Activated B cell treated with CpG ODN at 0.5 μM for 24 hours (primary cell): ENCODE measurements at regions not wholly inside any gene's neighbourhood (a gene's known extent, or its start where the extent isn't known, plus 50 kb on each side); places are given as distances from the start of the nearest gene placed in this dataset.

Experiments used
- ATAC-seq: fragments of 200-7000 bp; cut with Tn5 transposase; one replicate; pipeline ENCODE4 v1.10.0; 2021; ENCODE audit warnings: low read depth, mild to moderate bottlenecking, moderate library complexity
- CTCF ChIA-PET: fragments of 350-600 bp; sonication (Branson Sonifier 250); formaldehyde crosslinking; loops from one replicate; lab custom pipeline; 2021; ENCODE audit warnings: antibody characterized with exemption; lab: Charles Lee
- POLR2A ChIA-PET: fragments of 350-600 bp; sonication (Branson Sonifier 250); formaldehyde crosslinking; loops from one replicate; lab custom pipeline; 2021; ENCODE audit warnings: antibody characterized with exemption; lab: Charles Lee
- DNase-seq: peaks from one replicate; pipeline ENCODE4 v3.0.0; 2022
- H3K27ac Mint-ChIP-seq: one replicate; pipeline ENCODE4 v1.8.0; 2020; ENCODE audit warnings: mixed read lengths
- H3K27me3 Mint-ChIP-seq: one replicate; pipeline ENCODE4 v1.8.0; 2021; ENCODE audit warnings: mixed read lengths
- H3K36me3 Mint-ChIP-seq: one replicate; pipeline ENCODE4 v1.8.0; 2021; ENCODE audit warnings: low read depth, mixed read lengths
- H3K4me1 Mint-ChIP-seq: one replicate; pipeline ENCODE4 v1.8.0; 2021; ENCODE audit warnings: mixed read lengths
- H3K4me3 Mint-ChIP-seq: one replicate; pipeline ENCODE4 v1.8.0; 2020; ENCODE audit warnings: mild to moderate bottlenecking, mixed read lengths
- H3K9me3 Mint-ChIP-seq: one replicate; pipeline ENCODE4 v1.8.0; 2020; ENCODE audit warnings: mixed read lengths
- intact Hi-C: fragments of 100-400 bp; cut with micrococcal nuclease; formaldehyde crosslinking; loops from one replicate; pipeline ENCODE4 v1.15.1; 2024
- TF ChIP-seq, protein P1 (sequence below): fragments of 200-600 bp; IDR thresholded peaks from one replicate; pipeline ENCODE4 v1.8.0; 2022; ENCODE audit warnings: antibody characterized with exemption, mild to moderate bottlenecking

DNA sequence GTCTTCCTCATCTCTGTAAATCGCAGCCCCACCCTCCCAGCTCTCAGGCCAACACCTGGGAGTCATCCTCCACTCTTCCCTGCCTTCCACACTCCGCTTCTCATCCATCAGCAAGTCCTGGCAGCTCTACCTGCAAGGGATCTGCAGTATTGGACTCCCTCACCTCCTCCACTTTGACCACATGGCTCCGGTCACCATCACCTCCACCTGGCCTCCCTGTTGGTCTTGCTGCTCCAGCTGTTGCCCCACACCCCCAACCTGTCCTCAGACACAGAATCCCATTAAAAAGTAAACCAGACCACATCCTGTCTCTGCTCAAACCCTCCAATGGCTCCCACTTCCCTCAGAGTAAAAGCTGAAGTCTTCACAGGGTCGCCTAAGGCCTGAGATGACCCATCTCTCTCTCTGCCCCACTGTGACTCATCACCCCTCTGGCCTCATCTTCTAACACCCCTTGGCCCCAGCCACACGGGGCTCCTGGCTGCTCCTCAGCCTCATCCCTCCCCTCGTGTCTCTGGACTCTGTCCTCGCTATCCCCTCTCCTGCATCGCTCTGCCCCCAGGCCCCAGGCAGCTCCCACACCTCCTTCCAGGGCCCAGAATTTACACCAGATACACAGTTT is 185.1 kb upstream of the SULF2 start:
- intact Hi-C loops: loop anchor here (5.0 kb wide), 1 partner anchor 37 kb away; no protein-coding TSS in a partner anchor
- CTCF ChIA-PET: no interaction called here
- POLR2A ChIA-PET: no interaction called here
- Mint-ChIP-seq H3K4me3 (no peak overlapping the region), H3K4me1 (peaks cover 13% of the 10 kb centered on the region), H3K36me3 (no peaks in the 10 kb centered on the region), H3K9me3 (no peaks in the 10 kb centered on the region), H3K27ac (no peak overlapping the region), H3K27me3 (no peaks in the 10 kb centered on the region)
- no peak for DNase-seq
- no peak for ATAC-seq
- TF ChIP-seq, protein P1, sequence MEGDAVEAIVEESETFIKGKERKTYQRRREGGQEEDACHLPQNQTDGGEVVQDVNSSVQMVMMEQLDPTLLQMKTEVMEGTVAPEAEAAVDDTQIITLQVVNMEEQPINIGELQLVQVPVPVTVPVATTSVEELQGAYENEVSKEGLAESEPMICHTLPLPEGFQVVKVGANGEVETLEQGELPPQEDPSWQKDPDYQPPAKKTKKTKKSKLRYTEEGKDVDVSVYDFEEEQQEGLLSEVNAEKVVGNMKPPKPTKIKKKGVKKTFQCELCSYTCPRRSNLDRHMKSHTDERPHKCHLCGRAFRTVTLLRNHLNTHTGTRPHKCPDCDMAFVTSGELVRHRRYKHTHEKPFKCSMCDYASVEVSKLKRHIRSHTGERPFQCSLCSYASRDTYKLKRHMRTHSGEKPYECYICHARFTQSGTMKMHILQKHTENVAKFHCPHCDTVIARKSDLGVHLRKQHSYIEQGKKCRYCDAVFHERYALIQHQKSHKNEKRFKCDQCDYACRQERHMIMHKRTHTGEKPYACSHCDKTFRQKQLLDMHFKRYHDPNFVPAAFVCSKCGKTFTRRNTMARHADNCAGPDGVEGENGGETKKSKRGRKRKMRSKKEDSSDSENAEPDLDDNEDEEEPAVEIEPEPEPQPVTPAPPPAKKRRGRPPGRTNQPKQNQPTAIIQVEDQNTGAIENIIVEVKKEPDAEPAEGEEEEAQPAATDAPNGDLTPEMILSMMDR: no peak

DNA sequence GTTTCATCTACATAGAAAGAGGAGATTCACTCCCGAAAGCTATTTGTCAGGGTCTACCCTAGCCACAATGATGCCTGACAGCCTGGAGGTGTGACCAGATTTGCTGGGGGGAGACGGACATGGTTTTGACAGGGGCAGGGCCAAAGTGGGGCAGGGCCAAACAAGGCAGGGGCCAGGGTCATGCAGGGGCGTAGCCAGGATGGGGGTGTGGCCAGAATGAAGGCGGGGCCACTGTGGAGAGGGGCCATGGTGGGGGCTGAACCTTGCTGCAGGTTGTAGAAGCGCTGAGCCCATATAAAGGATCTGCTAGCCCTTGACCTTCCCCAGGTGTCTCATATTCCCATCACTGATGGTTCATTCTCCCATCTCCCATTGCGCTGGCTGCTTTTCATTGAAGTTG is 184.1 kb upstream of the SULF2 start:
- no peak for DNase-seq
- ChIA-PET POLR2A (no interaction called here), CTCF (no interaction called here)
- intact Hi-C loops: no loop called here
- H3K36me3 Mint-ChIP-seq: no peaks in the 10 kb centered on the region
- H3K9me3 Mint-ChIP-seq: no peaks in the 10 kb centered on the region
- TF ChIP-seq, protein P1: no peak
- H3K27me3 Mint-ChIP-seq: no peaks in the 10 kb centered on the region
- no peak for ATAC-seq
- H3K27ac Mint-ChIP-seq: no peak overlapping the region
- H3K4me1 Mint-ChIP-seq: peaks cover 4% of the 10 kb centered on the region
- no peak overlapping the region for H3K4me3 Mint-ChIP-seq

DNA sequence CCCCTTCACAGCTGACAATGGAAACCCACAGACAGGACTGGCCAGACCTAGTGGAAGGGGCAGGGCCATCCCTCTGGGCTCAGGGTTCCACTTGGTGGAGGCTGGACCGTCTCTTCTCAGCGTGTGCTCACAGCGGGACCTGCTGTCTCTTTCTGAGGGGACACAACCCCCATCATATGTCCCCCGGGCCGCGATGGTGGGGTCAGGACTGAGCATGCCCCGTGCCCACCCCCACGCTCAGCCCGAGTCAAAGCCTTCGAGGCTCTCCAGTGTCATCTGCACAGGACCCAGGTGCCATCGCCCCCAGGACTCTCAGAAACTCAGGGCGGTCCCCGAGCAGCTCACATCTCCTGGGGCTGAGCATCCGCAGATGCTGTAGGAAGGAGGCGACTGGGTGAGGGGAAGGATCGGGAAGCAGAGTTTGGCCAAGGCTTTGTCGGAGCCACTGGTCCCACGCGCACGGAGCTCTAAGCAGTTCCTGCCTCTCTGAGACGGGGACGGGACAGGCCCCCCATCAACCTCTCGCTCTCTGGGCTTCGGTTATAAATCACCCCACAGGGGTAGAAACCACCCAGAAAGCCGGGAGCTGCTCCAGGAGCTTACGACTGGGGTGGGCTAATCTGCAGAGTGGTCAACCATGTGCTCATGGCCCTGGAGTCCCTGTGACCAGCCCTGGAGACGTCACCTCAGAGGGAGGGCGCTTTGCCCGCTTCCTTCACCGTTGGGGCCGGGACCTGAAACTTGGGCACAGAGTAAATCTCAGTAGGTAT is 183.4 kb upstream of the SULF2 start:
- intact Hi-C loops: no loop called here
- ATAC-seq (no peak), DNase-seq (no peak)
- TF ChIP-seq, protein P1: no peak
- peaks cover 4% of the 10 kb centered on the region for H3K4me1 Mint-ChIP-seq
- H3K36me3 Mint-ChIP-seq: no peaks in the 10 kb centered on the region
- ChIA-PET CTCF (no interaction called here), POLR2A (no interaction called here)
- H3K4me3 Mint-ChIP-seq: no peak overlapping the region
- H3K27ac Mint-ChIP-seq: no peak overlapping the region
- H3K27me3 Mint-ChIP-seq: peaks cover 2% of the 10 kb centered on the region
- H3K9me3 Mint-ChIP-seq: no peaks in the 10 kb centered on the region

DNA sequence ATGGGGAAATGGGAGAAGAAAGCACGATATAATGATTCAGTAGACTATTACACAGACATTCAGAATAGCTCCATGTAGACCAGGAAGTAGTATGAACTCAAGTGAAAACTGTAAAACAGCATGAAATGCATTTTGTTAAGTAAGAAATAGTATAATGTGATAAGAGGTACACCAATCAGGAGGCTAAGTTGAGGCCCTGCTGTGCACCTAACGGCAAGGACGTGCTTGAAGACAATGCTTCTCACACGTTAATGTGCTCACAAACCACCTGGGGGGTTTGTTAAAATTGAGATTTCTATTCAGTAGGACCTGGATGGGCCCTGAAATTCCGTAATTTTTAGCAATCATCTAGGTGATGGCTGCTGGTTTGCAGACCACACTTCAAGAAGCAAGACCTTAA is 178.9 kb upstream of the SULF2 start:
- ChIA-PET POLR2A (no interaction called here), CTCF (no interaction called here)
- Mint-ChIP-seq H3K27ac (no peak overlapping the region), H3K4me3 (no peak overlapping the region), H3K4me1 (no peaks in the 10 kb centered on the region), H3K9me3 (no peaks in the 10 kb centered on the region), H3K36me3 (no peaks in the 10 kb centered on the region), H3K27me3 (peaks cover 2% of the 10 kb centered on the region)
- TF ChIP-seq, protein P1: no peak
- intact Hi-C loops: no loop called here
- DNase-seq (no peak), ATAC-seq (no peak)

DNA sequence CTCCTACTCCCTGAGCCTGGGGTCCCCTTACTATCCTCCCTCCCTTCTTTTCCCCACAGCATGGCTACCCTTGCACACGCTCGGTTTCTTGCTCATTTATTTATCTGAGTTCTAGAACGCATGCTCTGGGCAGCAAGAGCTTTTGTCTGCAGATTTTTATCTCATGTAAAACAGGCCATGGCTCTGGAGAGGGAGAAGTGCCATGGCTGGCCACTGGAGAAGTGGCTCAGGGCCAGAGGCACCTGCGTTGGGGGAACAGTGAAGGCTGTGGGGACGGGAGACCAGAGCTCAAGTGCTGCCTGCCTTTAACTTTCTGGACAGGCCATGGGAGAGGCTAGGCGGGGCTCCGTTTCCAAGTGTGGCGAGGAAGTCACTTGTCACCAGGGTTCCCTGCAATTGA is 177.7 kb upstream of the SULF2 start:
- intact Hi-C loops: no loop called here
- no peak for DNase-seq
- POLR2A ChIA-PET: no interaction called here
- Mint-ChIP-seq H3K27me3 (peaks cover 2% of the 10 kb centered on the region), H3K36me3 (no peaks in the 10 kb centered on the region), H3K9me3 (no peaks in the 10 kb centered on the region), H3K4me1 (no peaks in the 10 kb centered on the region), H3K4me3 (no peak overlapping the region), H3K27ac (no peak overlapping the region)
- no peak for ATAC-seq
- TF ChIP-seq, protein P1: no peak
- CTCF ChIA-PET: no interaction called here
